Cardiac muscle cell (in vitro differentiated cells and primary cell): ENCODE measurements at regions not wholly inside any gene's neighbourhood (a gene's known extent, or its start where the extent isn't known, plus 50 kb on each side); places are given as distances from the start of the nearest gene placed in this dataset.

ENCODE experiments used
- DNase-seq, 2 donors: peaks; one replicate each; pipeline versions ENCODE4 v3.0.0 to v3.0.0-alpha.2; 2010 to 2017; ENCODE audit warnings: low read depth in 1 of 2, low spot score in 1 of 2
- H3K27ac ChIP-seq: fragments of 200-600 bp; sonication (generic); 2 replicates; pipeline ENCODE4 v1.5.1; 2016
- H3K27me3 ChIP-seq: fragments of 200-600 bp; sonication (generic); 2 replicates; pipeline ENCODE4 v1.6.0; 2016; ENCODE audit warnings: control low read depth
- H3K36me3 ChIP-seq: fragments of 200-600 bp; sonication (generic); 2 replicates; pipeline ENCODE4 v1.5.1; 2016; ENCODE audit warnings: control low read depth
- H3K4me1 ChIP-seq: fragments of 200-600 bp; sonication (generic); 2 replicates; pipeline ENCODE4 v1.8.1; 2017; ENCODE audit warnings: low read depth, mild to moderate bottlenecking, mixed run types
- H3K4me3 ChIP-seq: fragments of 200-600 bp; sonication (generic); 2 replicates; pipeline ENCODE4 v1.5.1; 2016; ENCODE audit warnings: mild to moderate bottlenecking
- H3K9me3 ChIP-seq: fragments of 200-600 bp; sonication (generic); 2 replicates; pipeline ENCODE4 v1.5.1; 2017; ENCODE audit warnings: low read depth, mild to moderate bottlenecking, control low read depth
- TF ChIP-seq, protein P1 (sequence below): IDR thresholded peaks from 2 replicates; pipeline ENCODE4 v1.5.1; 2012; ENCODE audit warnings: low read depth, mild to moderate bottlenecking, low read length

DNA sequence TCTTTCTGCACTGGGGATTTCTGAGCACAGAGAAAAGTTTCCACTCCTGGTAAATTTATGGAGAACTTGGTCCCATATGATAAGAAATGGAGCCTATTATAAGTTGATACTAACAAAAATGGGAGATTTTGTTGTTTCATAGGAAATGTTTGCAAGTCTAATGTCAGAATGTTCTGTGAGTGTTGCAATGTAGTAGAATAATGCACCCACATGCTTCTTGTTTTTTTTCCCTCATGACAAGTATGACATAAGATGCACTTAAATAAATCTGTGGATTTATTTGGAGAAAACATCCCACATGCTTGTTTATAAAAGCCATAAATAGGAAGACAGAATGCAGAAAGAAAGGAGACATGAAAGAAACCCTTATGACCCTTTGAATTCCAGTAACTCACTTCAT lies 50.8 kb upstream of the KCNJ6 start:
- Histone ChIP-seq H3K4me3 (no peak overlapping the region), H3K27me3 (no peaks in the 10 kb centered on the region), H3K9me3 (no peaks in the 10 kb centered on the region), H3K27ac (no peak overlapping the region), H3K36me3 (no peaks in the 10 kb centered on the region), H3K4me1 (no peaks in the 10 kb centered on the region)
- DNase-seq: no peak
- TF ChIP-seq, protein P1, sequence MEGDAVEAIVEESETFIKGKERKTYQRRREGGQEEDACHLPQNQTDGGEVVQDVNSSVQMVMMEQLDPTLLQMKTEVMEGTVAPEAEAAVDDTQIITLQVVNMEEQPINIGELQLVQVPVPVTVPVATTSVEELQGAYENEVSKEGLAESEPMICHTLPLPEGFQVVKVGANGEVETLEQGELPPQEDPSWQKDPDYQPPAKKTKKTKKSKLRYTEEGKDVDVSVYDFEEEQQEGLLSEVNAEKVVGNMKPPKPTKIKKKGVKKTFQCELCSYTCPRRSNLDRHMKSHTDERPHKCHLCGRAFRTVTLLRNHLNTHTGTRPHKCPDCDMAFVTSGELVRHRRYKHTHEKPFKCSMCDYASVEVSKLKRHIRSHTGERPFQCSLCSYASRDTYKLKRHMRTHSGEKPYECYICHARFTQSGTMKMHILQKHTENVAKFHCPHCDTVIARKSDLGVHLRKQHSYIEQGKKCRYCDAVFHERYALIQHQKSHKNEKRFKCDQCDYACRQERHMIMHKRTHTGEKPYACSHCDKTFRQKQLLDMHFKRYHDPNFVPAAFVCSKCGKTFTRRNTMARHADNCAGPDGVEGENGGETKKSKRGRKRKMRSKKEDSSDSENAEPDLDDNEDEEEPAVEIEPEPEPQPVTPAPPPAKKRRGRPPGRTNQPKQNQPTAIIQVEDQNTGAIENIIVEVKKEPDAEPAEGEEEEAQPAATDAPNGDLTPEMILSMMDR: no peak

GRCh38 chr21:37968744-37969143 lies 52.5 kb upstream of the KCNJ6 start:
- no peaks in the 10 kb centered on the region for H3K27me3 ChIP-seq
- H3K4me1 ChIP-seq: no peaks in the 10 kb centered on the region
- TF ChIP-seq, protein P1: no peak
- H3K4me3 ChIP-seq: no peak overlapping the region
- no peaks in the 10 kb centered on the region for H3K9me3 ChIP-seq
- no peaks in the 10 kb centered on the region for H3K36me3 ChIP-seq
- H3K27ac ChIP-seq: no peak overlapping the region
- no peak for DNase-seq

GRCh38 chr21:37970548-37970947 lies 54.3 kb upstream of the KCNJ6 start:
- no peaks in the 10 kb centered on the region for H3K4me1 ChIP-seq
- no peaks in the 10 kb centered on the region for H3K9me3 ChIP-seq
- H3K36me3 ChIP-seq: no peaks in the 10 kb centered on the region
- TF ChIP-seq, protein P1: no peak
- no peak overlapping the region for H3K4me3 ChIP-seq
- no peak for DNase-seq
- H3K27me3 ChIP-seq: no peaks in the 10 kb centered on the region
- H3K27ac ChIP-seq: no peak overlapping the region

DNA sequence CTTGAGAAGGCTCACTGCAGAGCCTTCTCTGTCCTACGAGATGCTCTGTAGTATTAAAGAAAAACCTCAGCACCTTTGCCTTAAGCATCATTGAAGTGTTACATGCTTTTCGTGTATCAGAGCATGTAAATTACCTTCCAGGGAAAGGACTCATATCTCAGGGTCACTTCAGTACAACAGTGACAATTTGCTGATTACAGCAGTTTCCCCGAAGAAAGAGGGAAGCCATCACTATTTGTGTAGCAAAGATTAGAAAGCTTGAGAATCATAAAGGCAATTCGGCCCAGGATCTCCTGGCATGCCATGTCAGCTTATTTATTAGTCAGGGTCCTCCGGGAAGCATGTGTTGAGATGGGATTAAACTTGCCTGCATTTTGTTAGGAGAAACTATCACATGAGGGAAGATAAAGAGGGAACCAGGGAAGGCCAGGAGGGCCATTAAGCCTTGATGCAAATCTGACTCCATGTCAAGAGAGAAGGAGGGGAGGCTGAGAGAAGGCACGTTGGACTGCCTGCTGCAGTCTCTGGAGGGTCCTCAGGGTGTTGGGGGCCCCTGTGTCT lies 55.2 kb upstream of the KCNJ6 start:
- no peak overlapping the region for H3K4me3 ChIP-seq
- H3K4me1 ChIP-seq: no peaks in the 10 kb centered on the region
- H3K9me3 ChIP-seq: no peaks in the 10 kb centered on the region
- TF ChIP-seq, protein P1: no peak
- H3K36me3 ChIP-seq: no peaks in the 10 kb centered on the region
- H3K27me3 ChIP-seq: no peaks in the 10 kb centered on the region
- DNase-seq: no peak
- H3K27ac ChIP-seq: no peak overlapping the region

DNA sequence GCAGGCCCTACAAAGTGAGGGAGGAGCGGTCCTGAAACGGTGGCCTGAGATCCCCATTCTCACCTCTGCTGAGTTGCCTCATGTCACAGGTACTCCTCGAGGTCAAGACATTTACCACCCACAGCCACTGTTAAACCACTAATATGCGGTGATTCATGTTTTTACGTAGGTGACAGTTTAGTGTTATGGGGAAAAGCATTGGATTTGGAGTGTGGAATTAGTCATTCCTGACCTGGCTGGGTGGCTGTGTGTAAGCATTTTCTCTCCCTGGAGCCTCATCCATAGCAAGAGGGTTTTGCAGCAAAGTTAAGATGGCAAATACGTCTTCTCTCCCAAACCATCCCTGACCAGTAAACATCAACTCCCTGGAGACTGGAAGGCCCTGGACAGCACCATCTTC lies 57.8 kb upstream of the KCNJ6 start:
- Histone ChIP-seq H3K27me3 (no peaks in the 10 kb centered on the region), H3K4me1 (no peaks in the 10 kb centered on the region), H3K4me3 (no peak overlapping the region), H3K36me3 (no peaks in the 10 kb centered on the region), H3K27ac (no peak overlapping the region), H3K9me3 (no peaks in the 10 kb centered on the region)
- TF ChIP-seq, protein P1: no peak
- no peak for DNase-seq
